A549 (cell line): ENCODE measurements at regions not wholly inside any gene's neighbourhood (a gene's known extent, or its start where the extent isn't known, plus 50 kb on each side); places are given as distances from the start of the nearest gene placed in this dataset.

Experiments
- CEBPB ChIP-seq, 2 experiments: fragments of >200 bp in 1 of 2; sonication (Bioruptor Twin) in 1 of 2; formaldehyde crosslinking in 1 of 2; IDR thresholded peaks; 2 replicates each; pipeline ENCODE4 v1.6.1; 2012 to 2016
- TF ChIP-seq, protein P1 (sequence below): fragments of >200 bp; sonication (Bioruptor Twin); formaldehyde crosslinking; IDR thresholded peaks from 3 replicates; pipeline ENCODE4 v1.5.1; 2016
- TF ChIP-seq, protein P2 (sequence below): IDR thresholded peaks from 2 replicates; pipeline ENCODE4 v1.6.1; 2012

DNA sequence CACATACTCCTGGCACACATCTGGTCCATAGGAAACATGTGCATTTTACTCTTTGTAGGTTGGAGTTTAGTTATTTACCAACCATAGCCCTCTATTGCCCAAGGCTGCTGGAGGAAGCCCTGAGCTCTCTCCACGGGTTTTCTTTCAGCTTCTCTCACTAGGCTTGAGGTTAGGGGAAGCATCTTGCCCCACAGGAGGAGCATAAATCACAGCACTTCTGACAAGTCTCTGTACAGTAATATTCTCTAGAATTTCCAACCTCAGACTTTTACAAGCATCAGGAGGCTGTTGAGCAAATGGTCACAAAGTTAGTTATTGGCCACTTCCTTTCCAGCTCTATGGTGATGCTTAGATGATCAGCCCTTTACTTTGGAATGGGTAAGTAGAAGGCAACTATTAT, 122.9 kb upstream of the GLI3 start:
- no peak for TF ChIP-seq CEBPB (IDR thresholded peaks at IDR 0.05)
- TF ChIP-seq, protein P1, sequence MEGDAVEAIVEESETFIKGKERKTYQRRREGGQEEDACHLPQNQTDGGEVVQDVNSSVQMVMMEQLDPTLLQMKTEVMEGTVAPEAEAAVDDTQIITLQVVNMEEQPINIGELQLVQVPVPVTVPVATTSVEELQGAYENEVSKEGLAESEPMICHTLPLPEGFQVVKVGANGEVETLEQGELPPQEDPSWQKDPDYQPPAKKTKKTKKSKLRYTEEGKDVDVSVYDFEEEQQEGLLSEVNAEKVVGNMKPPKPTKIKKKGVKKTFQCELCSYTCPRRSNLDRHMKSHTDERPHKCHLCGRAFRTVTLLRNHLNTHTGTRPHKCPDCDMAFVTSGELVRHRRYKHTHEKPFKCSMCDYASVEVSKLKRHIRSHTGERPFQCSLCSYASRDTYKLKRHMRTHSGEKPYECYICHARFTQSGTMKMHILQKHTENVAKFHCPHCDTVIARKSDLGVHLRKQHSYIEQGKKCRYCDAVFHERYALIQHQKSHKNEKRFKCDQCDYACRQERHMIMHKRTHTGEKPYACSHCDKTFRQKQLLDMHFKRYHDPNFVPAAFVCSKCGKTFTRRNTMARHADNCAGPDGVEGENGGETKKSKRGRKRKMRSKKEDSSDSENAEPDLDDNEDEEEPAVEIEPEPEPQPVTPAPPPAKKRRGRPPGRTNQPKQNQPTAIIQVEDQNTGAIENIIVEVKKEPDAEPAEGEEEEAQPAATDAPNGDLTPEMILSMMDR, result no peak
- TF ChIP-seq, protein P2, sequence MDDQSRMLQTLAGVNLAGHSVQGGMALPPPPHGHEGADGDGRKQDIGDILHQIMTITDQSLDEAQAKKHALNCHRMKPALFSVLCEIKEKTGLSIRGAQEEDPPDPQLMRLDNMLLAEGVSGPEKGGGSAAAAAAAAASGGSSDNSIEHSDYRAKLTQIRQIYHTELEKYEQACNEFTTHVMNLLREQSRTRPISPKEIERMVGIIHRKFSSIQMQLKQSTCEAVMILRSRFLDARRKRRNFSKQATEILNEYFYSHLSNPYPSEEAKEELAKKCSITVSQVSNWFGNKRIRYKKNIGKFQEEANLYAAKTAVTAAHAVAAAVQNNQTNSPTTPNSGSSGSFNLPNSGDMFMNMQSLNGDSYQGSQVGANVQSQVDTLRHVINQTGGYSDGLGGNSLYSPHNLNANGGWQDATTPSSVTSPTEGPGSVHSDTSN, result no peak
